Kidney epithelial cell (primary cell): ENCODE measurements at regions not wholly inside any gene's neighbourhood (a gene's known extent, or its start where the extent isn't known, plus 50 kb on each side); places are given as distances from the start of the nearest gene placed in this dataset.

ENCODE experiments used
- DNase-seq: peaks from one replicate; pipeline ENCODE4 v3.0.0-alpha.2; 2010; ENCODE audit warnings: low read depth
- H3K27me3 ChIP-seq: 2 replicates; pipeline ENCODE4 v1.6.0; 2011; ENCODE audit warnings: low read length; ENCODE audit not compliant: control insufficient read depth, insufficient read depth
- H3K36me3 ChIP-seq: 2 replicates; pipeline ENCODE4 v1.5.1; 2011; ENCODE audit warnings: low read length; ENCODE audit not compliant: control insufficient read depth, insufficient read depth
- H3K4me3 ChIP-seq: 2 replicates; pipeline ENCODE4 v1.5.1; 2011; ENCODE audit warnings: low read depth, mild to moderate bottlenecking, control low read depth, low read length
- TF ChIP-seq, protein P1 (sequence below): IDR thresholded peaks from 2 replicates; pipeline ENCODE4 v1.5.1; 2011; ENCODE audit warnings: mild to moderate bottlenecking, moderate library complexity, low read length, control low read depth, inconsistent platforms; ENCODE audit not compliant: insufficient read depth, poor library complexity, severe bottlenecking

DNA sequence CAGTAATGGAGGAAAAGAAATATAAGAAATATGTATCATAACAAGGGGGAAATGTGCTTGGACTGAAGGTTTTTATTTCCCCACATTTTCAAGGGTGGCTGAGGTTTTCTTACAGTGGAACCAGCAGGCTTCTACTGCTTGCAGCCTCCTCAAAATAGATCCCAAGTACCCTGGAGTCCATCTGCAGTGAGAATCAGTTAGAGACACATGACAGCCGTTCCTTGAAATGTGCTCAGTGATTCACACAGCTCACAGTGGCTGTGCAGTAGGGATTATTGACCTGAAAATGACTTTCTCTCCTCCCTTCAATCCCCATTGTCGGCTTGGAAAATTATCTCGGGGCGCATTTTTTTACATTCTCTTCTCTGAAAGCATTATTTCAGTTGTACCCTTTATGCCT lies 832.0 kb downstream of the TLR4 start:
- TF ChIP-seq, protein P1, sequence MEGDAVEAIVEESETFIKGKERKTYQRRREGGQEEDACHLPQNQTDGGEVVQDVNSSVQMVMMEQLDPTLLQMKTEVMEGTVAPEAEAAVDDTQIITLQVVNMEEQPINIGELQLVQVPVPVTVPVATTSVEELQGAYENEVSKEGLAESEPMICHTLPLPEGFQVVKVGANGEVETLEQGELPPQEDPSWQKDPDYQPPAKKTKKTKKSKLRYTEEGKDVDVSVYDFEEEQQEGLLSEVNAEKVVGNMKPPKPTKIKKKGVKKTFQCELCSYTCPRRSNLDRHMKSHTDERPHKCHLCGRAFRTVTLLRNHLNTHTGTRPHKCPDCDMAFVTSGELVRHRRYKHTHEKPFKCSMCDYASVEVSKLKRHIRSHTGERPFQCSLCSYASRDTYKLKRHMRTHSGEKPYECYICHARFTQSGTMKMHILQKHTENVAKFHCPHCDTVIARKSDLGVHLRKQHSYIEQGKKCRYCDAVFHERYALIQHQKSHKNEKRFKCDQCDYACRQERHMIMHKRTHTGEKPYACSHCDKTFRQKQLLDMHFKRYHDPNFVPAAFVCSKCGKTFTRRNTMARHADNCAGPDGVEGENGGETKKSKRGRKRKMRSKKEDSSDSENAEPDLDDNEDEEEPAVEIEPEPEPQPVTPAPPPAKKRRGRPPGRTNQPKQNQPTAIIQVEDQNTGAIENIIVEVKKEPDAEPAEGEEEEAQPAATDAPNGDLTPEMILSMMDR = no peak
- H3K27me3 ChIP-seq = no peaks in the 10 kb centered on the region
- no peak overlapping the region for H3K4me3 ChIP-seq
- no peaks in the 10 kb centered on the region for H3K36me3 ChIP-seq
- no peak for DNase-seq

DNA sequence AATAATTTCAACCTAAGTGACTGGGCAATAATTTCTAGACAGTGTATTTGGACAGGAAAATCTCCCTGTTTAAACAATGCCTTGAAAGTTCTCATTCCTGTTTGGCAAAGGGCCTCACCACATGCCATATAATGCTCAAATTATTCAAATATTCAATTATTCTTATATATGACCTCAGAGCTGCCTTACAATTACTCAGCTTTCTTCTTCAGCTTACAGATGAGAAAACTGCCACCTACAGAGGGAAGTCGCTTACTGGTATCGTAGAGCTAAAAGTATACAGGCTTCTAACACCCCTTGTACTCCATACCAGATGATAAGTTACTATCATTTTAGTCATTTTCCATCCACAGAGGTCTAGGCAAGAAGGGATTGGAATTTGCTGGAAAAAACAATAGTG lies 830.3 kb downstream of the BRINP1 start:
- TF ChIP-seq, protein P1 = no peak
- no peak overlapping the region for H3K4me3 ChIP-seq
- DNase-seq = no peak
- H3K27me3 ChIP-seq = no peaks in the 10 kb centered on the region
- H3K36me3 ChIP-seq = no peaks in the 10 kb centered on the region

DNA sequence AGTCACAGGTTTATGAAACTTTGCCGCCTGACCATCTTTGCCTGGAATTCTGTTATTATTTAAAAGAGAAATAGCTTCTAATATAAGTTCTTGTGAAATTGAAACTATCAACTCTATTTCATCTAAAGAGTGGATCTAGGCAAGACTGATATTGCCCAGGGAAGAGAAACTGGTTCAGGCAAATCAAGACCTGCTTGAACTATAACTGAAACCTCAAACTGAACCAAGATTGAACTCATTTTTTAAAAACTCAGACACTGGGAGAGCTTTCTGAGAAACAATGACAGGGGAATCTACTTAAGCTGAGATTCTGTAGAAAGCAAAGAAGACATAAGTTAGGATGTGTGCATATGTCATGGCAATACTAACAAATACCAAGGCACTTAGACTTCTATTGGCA lies 815.8 kb downstream of the BRINP1 start:
- Histone ChIP-seq H3K27me3 (no peaks in the 10 kb centered on the region), H3K4me3 (no peak overlapping the region), H3K36me3 (no peaks in the 10 kb centered on the region)
- DNase-seq = no peak
- TF ChIP-seq, protein P1 = no peak

DNA sequence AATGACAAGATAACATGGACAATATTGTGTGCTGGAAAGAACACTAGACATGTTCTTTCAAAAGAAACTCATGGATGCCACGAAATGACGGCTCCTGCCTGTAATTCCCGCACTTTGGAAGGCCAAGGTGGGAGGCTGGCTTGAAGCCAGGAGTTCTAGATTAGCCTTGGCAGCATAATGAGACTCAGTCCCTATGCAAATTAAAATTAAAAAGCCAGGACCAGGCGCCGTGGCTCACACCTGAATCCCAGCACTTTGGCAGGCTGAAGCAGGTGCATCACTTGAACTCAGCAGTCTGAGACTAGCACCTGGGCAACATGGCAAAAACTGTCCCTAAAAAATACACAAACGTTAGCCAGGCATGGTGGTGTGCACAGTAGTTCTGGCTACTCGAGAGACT lies 814.2 kb downstream of the BRINP1 start:
- H3K4me3 ChIP-seq = no peak overlapping the region
- no peaks in the 10 kb centered on the region for H3K36me3 ChIP-seq
- TF ChIP-seq, protein P1 = no peak
- H3K27me3 ChIP-seq = no peaks in the 10 kb centered on the region
- no peak for DNase-seq

DNA sequence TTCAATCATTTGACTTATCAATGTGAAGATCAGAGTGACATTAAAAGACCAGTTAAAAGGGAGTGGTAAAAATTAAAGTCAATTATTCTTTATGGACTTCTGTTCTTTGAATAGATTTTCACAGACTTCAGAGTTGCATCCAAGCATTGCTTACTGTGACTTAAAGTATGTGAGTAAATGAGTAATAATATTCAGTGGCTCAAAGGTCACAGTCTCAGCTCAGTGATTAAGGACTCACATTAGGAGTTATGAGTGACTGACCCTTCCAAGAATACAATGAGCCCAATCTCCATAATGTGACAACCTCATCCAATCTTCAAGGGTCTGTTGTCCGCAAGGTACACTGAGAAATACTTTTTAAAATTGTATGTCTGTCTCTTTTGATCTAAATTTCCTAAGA lies 811.2 kb downstream of the BRINP1 start:
- Histone ChIP-seq H3K27me3 (no peaks in the 10 kb centered on the region), H3K4me3 (no peak overlapping the region), H3K36me3 (no peaks in the 10 kb centered on the region)
- no peak for DNase-seq
- TF ChIP-seq, protein P1 = no peak

DNA sequence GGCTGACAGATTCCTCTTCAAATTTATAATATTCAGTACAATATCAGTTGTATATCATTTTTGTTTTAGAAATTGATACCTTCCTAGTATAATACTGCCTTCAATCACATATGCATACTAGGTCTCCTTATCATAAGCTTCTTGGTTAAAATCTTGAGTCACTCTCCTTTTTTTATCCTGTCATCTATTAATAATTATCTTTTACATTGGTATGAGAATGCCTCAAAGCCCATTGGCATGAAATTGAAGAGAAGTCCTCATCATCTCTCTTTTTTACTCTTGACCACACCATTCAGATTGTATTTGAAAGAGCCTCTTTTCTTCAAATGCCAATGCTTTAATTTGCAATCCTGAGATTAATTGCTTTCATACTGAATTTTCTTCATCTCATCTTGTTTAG lies 810.3 kb downstream of the BRINP1 start:
- TF ChIP-seq, protein P1 = no peak
- no peaks in the 10 kb centered on the region for H3K36me3 ChIP-seq
- no peak overlapping the region for H3K4me3 ChIP-seq
- no peaks in the 10 kb centered on the region for H3K27me3 ChIP-seq
- no peak for DNase-seq
